Memory B cell (primary cell): ENCODE measurements at regions not wholly inside any gene's neighbourhood (a gene's known extent, or its start where the extent isn't known, plus 50 kb on each side); places are given as distances from the start of the nearest gene placed in this dataset.
"Not testable (repeated sequence)": the region's sequence is repeated elsewhere in the genome, so short reads cannot be mapped to it uniquely, and the experiment has no call there.

Experiments used
- ATAC-seq: fragments of 150-1000 bp; cut with Tn5 transposase; 2 replicates; pipeline ENCODE4 v1.10.0; 2021; ENCODE audit warnings: low read depth, mild to moderate bottlenecking, moderate library complexity
- DNase-seq, 2 donors: peaks; one replicate each; pipeline ENCODE4 v3.0.0; 2022; ENCODE audit warnings: low spot score in 2 of 2
- H3K27ac Mint-ChIP-seq: one replicate; pipeline ENCODE4 v1.8.0; 2022; ENCODE audit warnings: mild to moderate bottlenecking, moderate library complexity, mixed read lengths
- H3K27me3 Mint-ChIP-seq: one replicate; pipeline ENCODE4 v1.8.0; 2022; ENCODE audit warnings: mixed read lengths
- H3K36me3 Mint-ChIP-seq: one replicate; pipeline ENCODE4 v1.8.0; 2022; ENCODE audit warnings: mild to moderate bottlenecking, mixed read lengths
- H3K4me1 Mint-ChIP-seq: one replicate; pipeline ENCODE4 v1.8.0; 2022; ENCODE audit warnings: mixed read lengths
- H3K4me3 Mint-ChIP-seq: one replicate; pipeline ENCODE4 v1.8.0; 2022; ENCODE audit warnings: mild to moderate bottlenecking, moderate library complexity, mixed read lengths
- H3K9me3 Mint-ChIP-seq: one replicate; pipeline ENCODE4 v1.8.0; 2022; ENCODE audit warnings: mixed read lengths

GRCh38 chr13:52324831-52325230 lies 81.1 kb downstream of the THSD1 start:
- H3K27me3 Mint-ChIP-seq, DNase-seq, H3K4me1 Mint-ChIP-seq, H3K4me3 Mint-ChIP-seq, H3K9me3 Mint-ChIP-seq, H3K27ac Mint-ChIP-seq, H3K36me3 Mint-ChIP-seq: not testable (repeated sequence)
- peak; percentile 71 for ATAC-seq

- no peaks in the 10 kb centered on the region for H3K9me3 Mint-ChIP-seq
- H3K36me3 Mint-ChIP-seq: no peaks in the 10 kb centered on the region
- H3K4me1 Mint-ChIP-seq: no peaks in the 10 kb centered on the region
- DNase-seq (no peak), ATAC-seq (no peak)
- H3K27ac Mint-ChIP-seq: no peak overlapping the region
- H3K4me3 Mint-ChIP-seq: no peak overlapping the region
- peaks cover 22% of the 10 kb centered on the region for H3K27me3 Mint-ChIP-seq
Observed at GRCh38 chr13:52319876-52320275, 86.1 kb downstream of the THSD1 start.

- not testable (repeated sequence) for H3K36me3 Mint-ChIP-seq, H3K4me3 Mint-ChIP-seq, H3K27ac Mint-ChIP-seq, H3K4me1 Mint-ChIP-seq, ATAC-seq, DNase-seq, H3K9me3 Mint-ChIP-seq, H3K27me3 Mint-ChIP-seq
Observed at GRCh38 chr13:52309833-52310232, 96.1 kb downstream of the THSD1 start.

- DNase-seq, H3K27ac Mint-ChIP-seq, H3K4me3 Mint-ChIP-seq, ATAC-seq, H3K4me1 Mint-ChIP-seq, H3K27me3 Mint-ChIP-seq, H3K36me3 Mint-ChIP-seq, H3K9me3 Mint-ChIP-seq: not testable (repeated sequence)
Observed at GRCh38 chr13:52306336-52306735, 99.6 kb downstream of the THSD1 start.

GRCh38 chr13:52303098-52303497 lies 102.9 kb downstream of the THSD1 start:
- not testable (repeated sequence) for H3K27me3 Mint-ChIP-seq, ATAC-seq, H3K4me3 Mint-ChIP-seq, H3K27ac Mint-ChIP-seq, DNase-seq, H3K36me3 Mint-ChIP-seq, H3K9me3 Mint-ChIP-seq, H3K4me1 Mint-ChIP-seq

- not testable (repeated sequence) for H3K9me3 Mint-ChIP-seq, H3K27me3 Mint-ChIP-seq, H3K4me1 Mint-ChIP-seq, H3K27ac Mint-ChIP-seq, H3K4me3 Mint-ChIP-seq, H3K36me3 Mint-ChIP-seq, ATAC-seq, DNase-seq
Observed at GRCh38 chr13:52302688-52303087, 103.3 kb downstream of the THSD1 start.

- H3K4me3 Mint-ChIP-seq, H3K27ac Mint-ChIP-seq, H3K9me3 Mint-ChIP-seq, H3K36me3 Mint-ChIP-seq, DNase-seq, H3K4me1 Mint-ChIP-seq, H3K27me3 Mint-ChIP-seq, ATAC-seq: not testable (repeated sequence)
Observed at GRCh38 chr13:52301810-52302400, 104.1 kb downstream of the THSD1 start.

- not testable (repeated sequence) for H3K4me1 Mint-ChIP-seq, H3K9me3 Mint-ChIP-seq, H3K27me3 Mint-ChIP-seq
Observed at GRCh38 chr13:52298079-52298661, 107.8 kb downstream of the THSD1 start.

GRCh38 chr13:52288891-52289290 lies 117.1 kb downstream of the THSD1 start:
- H3K4me1 Mint-ChIP-seq, H3K4me3 Mint-ChIP-seq, H3K36me3 Mint-ChIP-seq, ATAC-seq, H3K9me3 Mint-ChIP-seq, H3K27ac Mint-ChIP-seq, DNase-seq: not testable (repeated sequence)
- H3K27me3 Mint-ChIP-seq: peaks cover 11% of the 10 kb centered on the region

More at GRCh38 chr13:52298079-52298661, 107.8 kb downstream of the THSD1 start:
- H3K27ac Mint-ChIP-seq, H3K36me3 Mint-ChIP-seq, DNase-seq, H3K4me3 Mint-ChIP-seq, ATAC-seq: not testable (repeated sequence)

- H3K4me1 Mint-ChIP-seq, DNase-seq: not testable (repeated sequence)
Observed at GRCh38 chr13:52281387-52281786, 122.0 kb upstream of the NEK3 start.

GRCh38 chr13:52279408-52279807 lies 120.0 kb upstream of the NEK3 start:
- ATAC-seq: not testable (repeated sequence)

More at GRCh38 chr13:52281387-52281786, 122.0 kb upstream of the NEK3 start:
- not testable (repeated sequence) for H3K27me3 Mint-ChIP-seq, H3K27ac Mint-ChIP-seq, H3K9me3 Mint-ChIP-seq, H3K36me3 Mint-ChIP-seq, H3K4me3 Mint-ChIP-seq, ATAC-seq

GRCh38 chr13:52254299-52254698 lies 94.9 kb upstream of the NEK3 start:
- not testable (repeated sequence) for H3K9me3 Mint-ChIP-seq, H3K36me3 Mint-ChIP-seq, ATAC-seq, H3K27me3 Mint-ChIP-seq, H3K4me1 Mint-ChIP-seq, H3K27ac Mint-ChIP-seq, DNase-seq, H3K4me3 Mint-ChIP-seq

More at GRCh38 chr13:52279408-52279807, 120.0 kb upstream of the NEK3 start:
- not testable (repeated sequence) for H3K27ac Mint-ChIP-seq, H3K36me3 Mint-ChIP-seq, DNase-seq, H3K27me3 Mint-ChIP-seq, H3K4me1 Mint-ChIP-seq, H3K4me3 Mint-ChIP-seq, H3K9me3 Mint-ChIP-seq

GRCh38 chr13:52240752-52241151 lies 81.4 kb upstream of the NEK3 start:
- not testable (repeated sequence) for H3K4me1 Mint-ChIP-seq, H3K27me3 Mint-ChIP-seq, H3K36me3 Mint-ChIP-seq, H3K9me3 Mint-ChIP-seq, DNase-seq, H3K4me3 Mint-ChIP-seq, H3K27ac Mint-ChIP-seq
- peak; percentile 73 for ATAC-seq

- H3K27me3 Mint-ChIP-seq, H3K27ac Mint-ChIP-seq, H3K4me3 Mint-ChIP-seq, H3K9me3 Mint-ChIP-seq, H3K36me3 Mint-ChIP-seq, H3K4me1 Mint-ChIP-seq: not testable (repeated sequence)
- ATAC-seq (peak; percentile 86), DNase-seq (peak; percentile 42 to 49)
Observed at GRCh38 chr13:52235900-52236595, 76.7 kb upstream of the NEK3 start.

- H3K9me3 Mint-ChIP-seq, H3K36me3 Mint-ChIP-seq, H3K4me3 Mint-ChIP-seq, H3K27me3 Mint-ChIP-seq, H3K4me1 Mint-ChIP-seq, DNase-seq, ATAC-seq, H3K27ac Mint-ChIP-seq: not testable (repeated sequence)
Observed at GRCh38 chr13:52234928-52235327, 75.5 kb upstream of the NEK3 start.
